WTC11 (cell line): ENCODE measurements at regions not wholly inside any gene's neighbourhood (a gene's known extent, or its start where the extent isn't known, plus 50 kb on each side); places are given as distances from the start of the nearest gene placed in this dataset.

Experiments
- ATAC-seq: fragments of 200-7000 bp; cut with Tn5 transposase; 2 replicates; pipeline ENCODE4 v1.10.0; 2021; ENCODE audit warnings: mild to moderate bottlenecking, moderate library complexity
- CTCF ChIA-PET: fragments of 300-600 bp; sonication (Branson Sonifier 250); formaldehyde crosslinking; loops from one replicate; lab custom pipeline; 2021; ENCODE audit warnings: antibody characterized with exemption; lab: Charles Lee
- POLR2A ChIA-PET: fragments of 350-600 bp; sonication (Branson Sonifier 250); formaldehyde crosslinking; loops from one replicate; lab custom pipeline; 2021; ENCODE audit warnings: antibody characterized with exemption; lab: Charles Lee
- DNase-seq: peaks from one replicate; pipeline ENCODE4 v3.0.0; 2021; ENCODE audit warnings: low spot score
- H3K27ac Mint-ChIP-seq: 2 replicates; pipeline ENCODE4 v1.8.0; 2021; ENCODE audit warnings: mixed read lengths
- H3K27me3 Mint-ChIP-seq: 2 replicates; pipeline ENCODE4 v1.8.0; 2021; ENCODE audit warnings: low read depth, mild to moderate bottlenecking, moderate library complexity, mixed read lengths
- H3K36me3 Mint-ChIP-seq: 2 replicates; pipeline ENCODE4 v1.8.0; 2021; ENCODE audit warnings: mixed read lengths
- H3K4me1 Mint-ChIP-seq: 2 replicates; pipeline ENCODE4 v1.8.0; 2022; ENCODE audit warnings: mixed read lengths
- H3K4me3 Mint-ChIP-seq: 2 replicates; pipeline ENCODE4 v1.8.0; 2021; ENCODE audit warnings: mild to moderate bottlenecking, moderate library complexity, mixed read lengths
- H3K9me3 Mint-ChIP-seq: 2 replicates; pipeline ENCODE4 v1.8.0; 2021; ENCODE audit warnings: mixed read lengths
- CBFB ChIP-seq: sonication (generic); formaldehyde crosslinking; IDR thresholded peaks from 2 replicates; pipeline ENCODE4 v1.8.1; 2022; ENCODE audit warnings: mild to moderate bottlenecking, low read depth, missing genetic modification reagents
- E2F1 ChIP-seq: sonication (generic); formaldehyde crosslinking; IDR thresholded peaks from 2 replicates; pipeline ENCODE4 v1.8.0; 2022; ENCODE audit warnings: mild to moderate bottlenecking, missing genetic modification reagents
- E2F4 ChIP-seq: sonication (generic); formaldehyde crosslinking; IDR thresholded peaks from 2 replicates; pipeline ENCODE4 v1.8.1; 2022; ENCODE audit warnings: low read depth, mild to moderate bottlenecking, moderate library complexity, missing genetic modification reagents, borderline replicate concordance
- E2F5 ChIP-seq: sonication (generic); formaldehyde crosslinking; IDR thresholded peaks from 2 replicates; pipeline ENCODE4 v1.8.1; 2022; ENCODE audit warnings: mild to moderate bottlenecking, moderate library complexity, missing genetic modification reagents
- EMX1 ChIP-seq: fragments of 250-450 bp; sonication (Bioruptor Pico); IDR thresholded peaks from 2 replicates; pipeline ENCODE4 v1.8.0; 2021; ENCODE audit warnings: mild to moderate bottlenecking
- HMGXB4 ChIP-seq: sonication (generic); formaldehyde crosslinking; IDR thresholded peaks from 2 replicates; pipeline ENCODE4 v1.8.1; 2023; ENCODE audit warnings: mild to moderate bottlenecking, moderate library complexity, missing genetic modification reagents
- IRF1 ChIP-seq: sonication (generic); formaldehyde crosslinking; IDR thresholded peaks from 2 replicates; pipeline ENCODE4 v1.8.0; 2023; ENCODE audit warnings: missing genetic modification reagents
- MAX ChIP-seq: sonication (generic); formaldehyde crosslinking; IDR thresholded peaks from 2 replicates; pipeline ENCODE4 v1.8.0; 2022; ENCODE audit warnings: mild to moderate bottlenecking, missing genetic modification reagents
- RORB ChIP-seq: fragments of 250-450 bp; sonication (Bioruptor Pico); IDR thresholded peaks from 2 replicates; pipeline ENCODE4 v1.9.0; 2021; ENCODE audit warnings: mild to moderate bottlenecking
- SMAD4 ChIP-seq: sonication (generic); formaldehyde crosslinking; IDR thresholded peaks from 2 replicates; pipeline ENCODE4 v1.8.0; 2022; ENCODE audit warnings: mild to moderate bottlenecking, missing genetic modification reagents
- SOX15 ChIP-seq: fragments of 250-450 bp; sonication (Bioruptor Pico); IDR thresholded peaks from 2 replicates; pipeline ENCODE4 v1.9.0; 2021; ENCODE audit warnings: mild to moderate bottlenecking
- STAT6 ChIP-seq: sonication (generic); formaldehyde crosslinking; conservative IDR thresholded peaks from 2 replicates; pipeline ENCODE4 v1.8.1; 2023; ENCODE audit warnings: mild to moderate bottlenecking, low read depth, missing genetic modification reagents, moderate library complexity
- ZMAT4 ChIP-seq: fragments of 250-450 bp; sonication (Bioruptor Pico); IDR thresholded peaks from 2 replicates; pipeline ENCODE4 v1.9.0; 2021; ENCODE audit warnings: mild to moderate bottlenecking
- ZNF671 ChIP-seq: fragments of 250-450 bp; sonication (Bioruptor Pico); IDR thresholded peaks from 2 replicates; pipeline ENCODE4 v1.8.0; 2021; ENCODE audit warnings: mild to moderate bottlenecking

GRCh38 chr14:44446965-44447364, 60.1 kb downstream of the FSCB start (continued):
- TF ChIP-seq IRF1 (CRISPR knock-in tag) (no peak), E2F4 (CRISPR knock-in tag) (no peak), CBFB (CRISPR knock-in tag) (no peak), ZMAT4 (no peak), MAX (CRISPR knock-in tag) (no peak), E2F5 (CRISPR knock-in tag) (no peak), SMAD4 (CRISPR knock-in tag) (no peak), HMGXB4 (CRISPR knock-in tag) (no peak)
- TF ChIP-seq, all 79 proteins: peak for 0

GRCh38 chr14:44444454-44444853, 62.6 kb downstream of the FSCB start:
- DNase-seq = no peak
- no peaks in the 10 kb centered on the region for H3K36me3 Mint-ChIP-seq
- no peaks in the 10 kb centered on the region for H3K4me1 Mint-ChIP-seq
- H3K4me3 Mint-ChIP-seq = no peak overlapping the region
- H3K27me3 Mint-ChIP-seq = no peaks in the 10 kb centered on the region
- CTCF ChIA-PET = no interaction called here
- H3K9me3 Mint-ChIP-seq = peaks cover 14% of the 10 kb centered on the region
- no peak overlapping the region for H3K27ac Mint-ChIP-seq
- no peak for ATAC-seq
- TF ChIP-seq E2F1 (CRISPR knock-in tag) (no peak), SOX15 (CRISPR knock-in tag) (no peak), ZNF671 (CRISPR knock-in tag) (no peak)
- POLR2A ChIA-PET = no interaction called here

GRCh38 chr14:44438936-44439335, 68.1 kb downstream of the FSCB start:
- no peaks in the 10 kb centered on the region for H3K27me3 Mint-ChIP-seq
- H3K9me3 Mint-ChIP-seq = peaks cover 8% of the 10 kb centered on the region; the same call in 1 of the 2 replicates

More at GRCh38 chr14:44438936-44439335, 68.1 kb downstream of the FSCB start:
- CTCF ChIA-PET = no interaction called here
- H3K4me3 Mint-ChIP-seq = no peak overlapping the region
- no peak overlapping the region for H3K27ac Mint-ChIP-seq
- TF ChIP-seq STAT6 (CRISPR knock-in tag) (no peak), RORB (no peak), EMX1 (CRISPR knock-in tag) (no peak), MAX (CRISPR knock-in tag) (no peak)
- DNase-seq = no peak
- no peaks in the 10 kb centered on the region for H3K36me3 Mint-ChIP-seq
- ATAC-seq = no peak
- POLR2A ChIA-PET = no interaction called here
- no peaks in the 10 kb centered on the region for H3K4me1 Mint-ChIP-seq
